HG03097 (cell line): ENCODE measurements at regions not wholly inside any gene's neighbourhood (a gene's known extent, or its start where the extent isn't known, plus 50 kb on each side); places are given as distances from the start of the nearest gene placed in this dataset.
"Not testable (repeated sequence)": the region's sequence is repeated elsewhere in the genome, so short reads cannot be mapped to it uniquely, and the experiment has no call there.

Experiments
- ATAC-seq: cut with Tn5 transposase; IDR thresholded peaks from one replicate; pipeline ENCODE4 v1.9.1; 2021; ENCODE audit not compliant: unreplicated experiment, low FRiP score

- no peak for ATAC-seq
Observed at GRCh38 chrY:10627116-10627515, 1099.4 kb downstream of the TSPY10 start.

- not testable (repeated sequence) for ATAC-seq
Observed at GRCh38 chrY:10648813-10649212, 1121.1 kb downstream of the TSPY10 start.

GRCh38 chrY:10657120-10657519, 1129.4 kb downstream of the TSPY10 start:
- ATAC-seq = not testable (repeated sequence)

GRCh38 chrY:10666785-10667184, 1139.1 kb downstream of the TSPY10 start:
- peak; percentile 94 for ATAC-seq

- ATAC-seq = no peak
Observed at GRCh38 chrY:10686414-10686813, 1158.7 kb downstream of the TSPY10 start.
